T-helper 2 cell treated with Interferon-gamma antibody and Interleukin-4, amounts not matched to agents 5 μg/mL and 100 μg/mL, for 36 hours (primary cell): ENCODE measurements at regions not wholly inside any gene's neighbourhood (a gene's known extent, or its start where the extent isn't known, plus 50 kb on each side); places are given as distances from the start of the nearest gene placed in this dataset.
"Not testable (repeated sequence)": the region's sequence is repeated elsewhere in the genome, so short reads cannot be mapped to it uniquely, and the experiment has no call there.

ENCODE experiments used
- DNase-seq: peaks from one replicate; pipeline ENCODE4 v3.0.0; 2021; ENCODE audit warnings: low spot score
- H3K27ac Mint-ChIP-seq: one replicate; pipeline ENCODE4 v1.8.0; 2021; ENCODE audit warnings: mild to moderate bottlenecking, mixed read lengths
- H3K27me3 Mint-ChIP-seq: one replicate; pipeline ENCODE4 v1.8.0; 2021; ENCODE audit warnings: low read depth, mixed read lengths
- H3K36me3 Mint-ChIP-seq: one replicate; pipeline ENCODE4 v1.8.0; 2021; ENCODE audit warnings: low read depth, mixed read lengths
- H3K4me1 Mint-ChIP-seq: one replicate; pipeline ENCODE4 v1.8.0; 2021; ENCODE audit warnings: low read depth, mixed read lengths
- H3K4me3 Mint-ChIP-seq: one replicate; pipeline ENCODE4 v1.8.0; 2022; ENCODE audit warnings: mild to moderate bottlenecking, moderate library complexity, mixed read lengths
- H3K9me3 Mint-ChIP-seq: one replicate; pipeline ENCODE4 v1.8.0; 2021; ENCODE audit warnings: mixed read lengths

DNA sequence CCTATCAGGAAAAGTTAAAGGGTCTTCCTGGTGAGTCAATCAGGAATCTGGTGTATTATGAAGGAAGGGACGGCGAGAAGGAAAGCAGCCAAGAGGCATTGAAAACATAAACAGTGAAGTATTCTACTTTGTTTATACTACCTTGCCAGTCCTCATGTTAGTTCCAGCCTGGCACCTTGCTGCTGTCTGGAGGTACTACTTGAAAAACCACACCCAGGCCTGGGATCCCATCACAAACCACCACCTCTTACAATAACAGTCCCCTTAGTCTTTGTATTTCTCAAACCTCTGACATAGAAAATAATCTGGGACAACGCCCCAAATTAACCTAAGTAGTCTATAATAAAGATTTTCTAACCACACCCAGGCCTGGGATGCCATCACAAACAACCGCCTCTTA, 676.7 kb upstream of the SOX9 start:
- Mint-ChIP-seq H3K36me3 (no peaks in the 10 kb centered on the region), H3K9me3 (peaks cover 30% of the 10 kb centered on the region), H3K4me1 (no peaks in the 10 kb centered on the region), H3K4me3 (no peak overlapping the region), H3K27ac (no peak overlapping the region), H3K27me3 (no peaks in the 10 kb centered on the region)
- no peak for DNase-seq

DNA sequence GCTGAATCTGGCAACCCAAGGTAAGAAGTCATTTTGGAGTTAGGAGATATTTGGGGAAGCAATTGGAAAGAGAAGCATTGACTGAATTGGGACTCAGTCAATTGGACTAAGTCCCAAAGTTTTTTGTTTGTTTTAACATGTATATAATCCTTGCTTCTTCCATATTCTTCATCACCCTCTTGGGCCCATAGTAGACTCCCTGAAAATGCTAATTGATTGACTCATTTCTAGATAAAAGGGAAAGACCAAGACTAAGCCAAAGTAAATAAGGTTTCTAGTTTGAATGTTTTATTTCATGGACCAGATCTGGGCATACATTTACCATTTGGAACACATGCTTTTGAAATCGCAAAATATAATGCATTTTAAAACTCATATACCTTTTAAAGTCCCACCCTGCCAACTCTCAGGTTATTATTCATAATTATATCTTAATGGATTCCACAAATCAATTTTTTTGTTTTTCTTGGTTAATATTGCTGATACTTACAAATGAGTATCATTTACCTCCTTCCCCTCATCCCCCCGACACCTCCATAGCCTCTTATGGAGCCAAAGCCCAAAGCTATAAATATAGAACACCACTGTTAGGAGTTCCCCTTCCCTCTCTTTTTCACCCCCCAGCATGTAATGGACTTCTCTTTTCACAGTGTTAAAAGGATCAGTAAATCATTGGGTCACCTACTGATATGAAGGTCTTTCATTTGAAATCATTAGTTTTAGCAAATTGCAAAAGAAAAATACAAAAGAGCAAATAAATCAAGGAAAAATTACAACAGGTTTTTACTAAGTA, 674.0 kb upstream of the SOX9 start:
- DNase-seq = no peak
- Mint-ChIP-seq H3K27me3 (no peaks in the 10 kb centered on the region), H3K36me3 (no peaks in the 10 kb centered on the region), H3K4me3 (no peak overlapping the region), H3K27ac (no peak overlapping the region), H3K9me3 (peaks cover 19% of the 10 kb centered on the region), H3K4me1 (no peaks in the 10 kb centered on the region)

DNA sequence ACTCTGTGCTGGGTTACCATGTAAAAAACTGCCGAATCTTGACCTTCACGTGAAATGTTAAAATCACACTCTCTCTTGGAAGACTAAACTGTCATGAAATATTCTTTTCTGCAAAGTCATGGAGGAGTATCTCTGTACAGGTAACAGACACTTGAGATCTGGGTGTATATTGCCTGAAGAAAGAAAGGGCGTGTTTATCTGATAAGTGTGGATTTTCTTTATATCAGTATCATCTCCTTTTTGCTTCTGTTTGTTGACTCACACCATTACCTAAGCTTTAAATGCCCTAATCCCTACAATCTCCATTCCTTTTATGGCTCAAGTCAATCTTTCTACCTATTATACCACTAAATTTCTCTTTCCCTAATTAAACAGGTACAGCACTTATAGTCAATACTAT, 673.2 kb upstream of the SOX9 start:
- H3K36me3 Mint-ChIP-seq = no peaks in the 10 kb centered on the region
- H3K4me1 Mint-ChIP-seq = no peaks in the 10 kb centered on the region
- H3K27ac Mint-ChIP-seq = no peak overlapping the region
- peaks cover 19% of the 10 kb centered on the region for H3K9me3 Mint-ChIP-seq
- no peak for DNase-seq
- no peaks in the 10 kb centered on the region for H3K27me3 Mint-ChIP-seq
- no peak overlapping the region for H3K4me3 Mint-ChIP-seq

DNA sequence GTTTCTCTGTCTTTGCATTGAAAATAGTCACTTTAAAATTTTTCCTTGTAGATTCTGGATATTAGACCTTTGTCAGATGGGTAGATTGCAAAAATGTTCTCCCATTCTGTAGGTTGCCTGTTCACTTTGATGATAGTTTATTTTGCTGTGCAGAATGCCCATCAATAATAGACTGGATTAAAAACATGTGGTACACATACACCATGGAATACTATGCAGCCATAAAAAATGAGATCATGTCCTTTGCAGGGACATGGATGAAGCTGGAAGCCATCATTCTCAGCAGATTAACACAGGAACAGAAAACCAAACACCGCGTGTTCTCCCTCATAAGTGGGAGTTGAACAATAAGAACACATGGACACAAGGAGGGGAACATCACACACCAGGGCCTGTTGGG, 670.2 kb upstream of the SOX9 start:
- DNase-seq, H3K4me1 Mint-ChIP-seq, H3K4me3 Mint-ChIP-seq, H3K27ac Mint-ChIP-seq, H3K27me3 Mint-ChIP-seq, H3K36me3 Mint-ChIP-seq: not testable (repeated sequence)
- peaks cover 19% of the 10 kb centered on the region for H3K9me3 Mint-ChIP-seq

DNA sequence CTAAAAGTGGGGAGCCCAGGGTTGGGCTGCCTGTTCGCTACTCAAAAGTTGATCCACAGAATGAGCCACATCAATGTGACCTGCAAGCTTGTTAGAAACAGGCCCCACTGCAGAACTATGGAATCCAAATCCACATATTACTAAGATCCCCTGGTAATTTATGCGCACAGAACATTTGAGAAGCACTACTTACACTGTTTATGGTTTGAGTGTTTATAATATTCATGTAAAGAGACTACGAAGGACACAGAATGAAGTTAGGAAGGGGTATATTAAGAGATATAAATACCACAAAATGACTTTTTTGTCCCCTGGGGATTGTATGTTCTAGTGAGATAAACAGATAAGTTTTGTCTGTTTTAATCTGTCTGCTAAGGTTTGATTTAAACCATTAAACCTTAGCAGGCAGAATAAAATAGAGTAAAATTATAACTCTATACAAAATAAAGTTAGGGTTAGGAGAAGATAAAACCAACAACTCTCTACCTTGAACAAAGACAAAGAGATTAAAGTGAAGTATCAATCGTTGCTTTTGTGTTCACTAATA, 666.9 kb upstream of the SOX9 start:
- no peaks in the 10 kb centered on the region for H3K27me3 Mint-ChIP-seq
- no peaks in the 10 kb centered on the region for H3K4me1 Mint-ChIP-seq
- DNase-seq = no peak

DNA sequence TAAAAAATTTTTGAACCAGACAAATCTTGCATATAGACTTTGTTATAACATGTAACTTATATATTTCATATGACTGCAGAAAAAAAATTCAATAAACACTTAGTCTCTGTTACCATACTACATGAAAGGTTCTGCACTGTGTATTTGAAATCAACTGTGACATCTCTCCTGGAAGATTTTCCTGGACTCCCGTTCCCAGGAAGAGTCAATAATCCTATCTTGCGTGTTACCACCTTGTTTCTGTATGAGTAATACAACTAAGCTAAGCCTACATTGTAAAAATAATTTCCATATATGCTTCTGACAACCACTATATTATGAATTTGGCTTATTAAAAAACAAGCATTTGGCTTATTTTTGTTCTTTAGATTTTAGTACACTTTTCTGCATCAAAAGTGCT, 665.6 kb upstream of the SOX9 start:
- Mint-ChIP-seq H3K4me1 (no peaks in the 10 kb centered on the region), H3K27ac (no peak overlapping the region), H3K9me3 (peaks cover 13% of the 10 kb centered on the region), H3K36me3 (no peaks in the 10 kb centered on the region), H3K4me3 (no peak overlapping the region), H3K27me3 (no peaks in the 10 kb centered on the region)
- no peak for DNase-seq

More for the DNA sequence above, 666.9 kb upstream of the SOX9 start:
- Mint-ChIP-seq H3K9me3 (peaks cover 17% of the 10 kb centered on the region), H3K36me3 (no peaks in the 10 kb centered on the region), H3K27ac (no peak overlapping the region), H3K4me3 (no peak overlapping the region)

DNA sequence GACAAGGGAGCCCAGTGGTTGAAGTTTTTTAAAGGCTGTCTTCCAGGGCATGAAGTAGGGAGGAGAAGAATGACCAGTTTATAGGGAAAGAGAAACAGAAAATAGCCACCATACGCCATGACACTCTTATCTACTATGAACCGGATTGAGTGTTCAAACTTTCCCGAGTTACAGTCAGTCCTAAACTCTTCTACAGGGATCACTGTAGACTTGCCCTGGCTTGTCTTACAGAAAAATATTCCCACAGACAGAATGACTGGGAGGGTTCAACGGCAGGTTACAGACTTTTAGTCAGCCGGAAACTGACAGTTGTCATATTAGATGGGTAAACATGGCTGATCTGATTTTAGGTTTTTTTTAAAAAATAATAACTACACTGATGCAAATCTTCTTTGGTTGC, 662.5 kb upstream of the SOX9 start:
- Mint-ChIP-seq H3K4me1 (no peaks in the 10 kb centered on the region), H3K4me3 (no peak overlapping the region), H3K36me3 (no peaks in the 10 kb centered on the region), H3K9me3 (peaks cover 22% of the 10 kb centered on the region), H3K27me3 (no peaks in the 10 kb centered on the region), H3K27ac (no peak overlapping the region)
- DNase-seq = no peak

DNA sequence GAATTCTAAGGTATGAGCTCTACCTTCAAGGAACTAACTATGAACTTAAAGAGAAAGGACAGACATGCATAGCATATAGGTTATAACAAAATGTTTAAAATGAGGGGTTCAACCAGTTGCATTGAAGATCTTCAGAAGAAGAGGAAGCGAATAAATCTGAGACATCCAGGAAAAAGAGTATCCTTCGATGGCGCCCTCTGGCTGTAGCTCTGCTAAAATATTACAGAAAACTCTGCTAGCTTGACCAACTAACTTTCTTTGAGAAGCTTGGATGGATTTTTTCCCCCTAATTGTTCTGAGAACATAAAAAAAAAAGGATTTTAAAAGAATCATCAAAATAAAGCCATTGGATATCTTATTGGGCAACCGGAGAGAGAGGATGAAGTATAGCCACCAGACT, 659.9 kb upstream of the SOX9 start:
- H3K27me3 Mint-ChIP-seq = no peaks in the 10 kb centered on the region
- H3K4me3 Mint-ChIP-seq = no peak overlapping the region
- no peak for DNase-seq
- no peaks in the 10 kb centered on the region for H3K4me1 Mint-ChIP-seq
- no peak overlapping the region for H3K27ac Mint-ChIP-seq
- H3K9me3 Mint-ChIP-seq = peaks cover 35% of the 10 kb centered on the region
- H3K36me3 Mint-ChIP-seq = no peaks in the 10 kb centered on the region

DNA sequence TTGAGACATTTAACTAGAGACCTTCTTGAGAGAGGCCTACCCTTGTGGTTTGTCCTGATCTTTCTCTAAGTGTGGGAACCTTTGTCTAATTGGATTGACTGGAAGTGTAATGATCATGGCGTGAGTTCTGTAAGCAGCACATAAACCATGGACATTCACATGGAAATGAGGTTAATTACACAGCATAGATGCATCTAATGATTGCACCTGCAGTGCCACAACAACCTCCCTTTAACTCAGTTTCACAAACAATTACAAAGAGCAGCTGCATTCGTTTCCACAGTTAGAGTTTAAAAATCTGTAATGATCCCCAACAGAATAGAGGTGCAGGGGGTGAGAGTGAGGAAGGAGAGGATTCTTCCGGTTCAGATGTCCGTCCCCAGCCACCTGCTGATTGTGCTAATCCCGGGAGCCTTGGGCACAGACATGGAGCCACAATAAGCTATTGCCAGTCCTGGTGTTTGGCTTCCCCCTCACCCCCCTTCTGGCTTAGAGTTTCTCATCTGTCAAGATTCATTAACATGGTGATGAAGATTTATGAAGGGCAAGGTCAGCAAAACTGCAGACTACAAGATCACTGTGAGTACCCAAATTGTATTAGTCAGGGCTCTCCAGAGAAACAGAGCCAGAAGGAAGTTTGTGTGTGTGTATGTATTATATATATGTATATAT, 659.2 kb upstream of the SOX9 start:
- no peak for DNase-seq
- H3K27me3 Mint-ChIP-seq = no peaks in the 10 kb centered on the region
- H3K4me1 Mint-ChIP-seq = no peaks in the 10 kb centered on the region
- no peak overlapping the region for H3K27ac Mint-ChIP-seq
- no peaks in the 10 kb centered on the region for H3K36me3 Mint-ChIP-seq
- H3K9me3 Mint-ChIP-seq = peaks cover 31% of the 10 kb centered on the region
- H3K4me3 Mint-ChIP-seq = no peak overlapping the region

DNA sequence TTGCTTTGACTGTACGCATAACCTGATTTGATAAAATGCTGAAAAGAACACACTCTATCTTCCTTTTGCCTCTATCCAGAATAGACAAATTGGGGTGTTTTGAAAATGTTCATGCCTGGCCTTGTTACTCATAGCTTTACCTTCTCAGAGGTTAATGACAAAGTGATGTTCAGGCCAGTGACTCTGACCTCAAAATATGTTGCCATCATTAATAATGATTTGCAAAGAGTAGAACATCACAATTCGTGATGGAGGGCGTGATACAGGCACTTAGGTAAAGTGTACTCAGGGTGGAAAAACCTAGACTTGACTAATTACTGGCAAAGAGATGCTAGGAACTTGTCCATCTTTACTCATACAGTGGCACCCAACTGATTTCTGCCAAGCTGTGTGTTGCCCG, 656.6 kb upstream of the SOX9 start:
- H3K4me1 Mint-ChIP-seq = no peaks in the 10 kb centered on the region
- no peak overlapping the region for H3K4me3 Mint-ChIP-seq
- no peaks in the 10 kb centered on the region for H3K36me3 Mint-ChIP-seq

DNA sequence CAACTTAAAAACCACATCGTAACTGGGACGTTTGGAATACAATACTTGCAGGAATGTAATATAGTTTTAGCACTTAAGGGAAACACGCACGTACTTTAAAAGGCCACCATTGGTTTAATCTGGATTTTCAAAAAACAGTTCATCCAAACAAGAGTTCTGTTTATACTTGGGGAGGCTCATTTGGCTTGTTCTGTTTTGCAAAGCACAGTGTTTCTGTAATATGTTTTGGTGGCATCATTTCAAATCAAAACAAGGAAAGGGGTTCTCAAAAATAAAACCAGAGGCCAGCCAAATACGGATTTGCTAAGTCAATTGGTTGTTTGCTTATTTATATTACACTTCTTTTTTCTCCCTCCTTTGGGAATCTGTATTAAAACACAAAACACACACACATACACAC, 656.1 kb upstream of the SOX9 start:
- no peaks in the 10 kb centered on the region for H3K36me3 Mint-ChIP-seq
- H3K9me3 Mint-ChIP-seq = peaks cover 27% of the 10 kb centered on the region
- DNase-seq = no peak
- no peaks in the 10 kb centered on the region for H3K27me3 Mint-ChIP-seq
- H3K4me3 Mint-ChIP-seq = no peak overlapping the region
- H3K4me1 Mint-ChIP-seq = no peaks in the 10 kb centered on the region
- H3K27ac Mint-ChIP-seq = no peak overlapping the region

More for the DNA sequence above, 656.6 kb upstream of the SOX9 start:
- no peak for DNase-seq
- no peak overlapping the region for H3K27ac Mint-ChIP-seq
- H3K9me3 Mint-ChIP-seq = peaks cover 31% of the 10 kb centered on the region
- no peaks in the 10 kb centered on the region for H3K27me3 Mint-ChIP-seq

DNA sequence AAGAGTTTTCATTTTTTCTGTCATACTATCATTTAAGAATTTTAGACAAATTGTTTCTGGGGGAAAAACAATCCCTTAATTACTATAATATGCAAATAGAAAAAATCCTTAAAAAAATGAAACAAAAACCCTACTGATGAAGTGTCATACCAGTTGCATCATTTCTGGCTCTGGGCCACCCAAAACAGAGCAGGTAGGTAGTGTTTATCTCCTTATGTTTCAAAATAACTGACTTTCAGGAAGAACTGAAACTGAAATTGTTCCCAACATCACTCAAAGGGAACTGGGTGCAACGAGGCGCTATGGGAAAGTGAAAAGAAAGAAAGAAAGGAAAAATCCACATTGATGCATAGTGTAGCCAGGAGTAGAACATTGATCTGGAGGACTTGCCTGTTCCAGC, 653.1 kb upstream of the SOX9 start:
- no peaks in the 10 kb centered on the region for H3K27me3 Mint-ChIP-seq
- no peak for DNase-seq
- no peaks in the 10 kb centered on the region for H3K4me1 Mint-ChIP-seq
- no peaks in the 10 kb centered on the region for H3K36me3 Mint-ChIP-seq
- H3K9me3 Mint-ChIP-seq = peaks cover 19% of the 10 kb centered on the region
- no peak overlapping the region for H3K4me3 Mint-ChIP-seq
- no peak overlapping the region for H3K27ac Mint-ChIP-seq

DNA sequence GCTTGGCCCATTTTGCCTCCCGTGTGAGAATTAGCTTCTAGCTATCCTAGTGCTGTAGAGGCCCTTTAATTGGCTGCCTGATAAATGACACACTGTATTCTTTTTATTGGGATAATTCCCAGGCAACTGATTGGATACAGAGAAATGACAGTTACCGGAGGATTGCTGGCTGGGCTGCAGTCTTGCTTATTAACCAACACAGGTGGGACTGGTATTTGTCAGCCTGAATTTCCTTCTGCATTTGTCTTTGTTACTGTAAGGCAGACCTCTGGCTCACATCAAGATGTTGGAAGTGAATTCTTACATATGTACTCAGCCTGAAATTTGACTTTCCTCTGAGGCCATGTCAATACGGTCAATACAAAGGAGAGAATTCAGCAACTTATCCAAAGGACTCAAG, 650.8 kb upstream of the SOX9 start:
- H3K36me3 Mint-ChIP-seq = no peaks in the 10 kb centered on the region
- no peak overlapping the region for H3K27ac Mint-ChIP-seq
- no peak for DNase-seq
- no peaks in the 10 kb centered on the region for H3K27me3 Mint-ChIP-seq
- H3K4me1 Mint-ChIP-seq = no peaks in the 10 kb centered on the region
- H3K4me3 Mint-ChIP-seq = no peak overlapping the region
- H3K9me3 Mint-ChIP-seq = peaks cover 5% of the 10 kb centered on the region

DNA sequence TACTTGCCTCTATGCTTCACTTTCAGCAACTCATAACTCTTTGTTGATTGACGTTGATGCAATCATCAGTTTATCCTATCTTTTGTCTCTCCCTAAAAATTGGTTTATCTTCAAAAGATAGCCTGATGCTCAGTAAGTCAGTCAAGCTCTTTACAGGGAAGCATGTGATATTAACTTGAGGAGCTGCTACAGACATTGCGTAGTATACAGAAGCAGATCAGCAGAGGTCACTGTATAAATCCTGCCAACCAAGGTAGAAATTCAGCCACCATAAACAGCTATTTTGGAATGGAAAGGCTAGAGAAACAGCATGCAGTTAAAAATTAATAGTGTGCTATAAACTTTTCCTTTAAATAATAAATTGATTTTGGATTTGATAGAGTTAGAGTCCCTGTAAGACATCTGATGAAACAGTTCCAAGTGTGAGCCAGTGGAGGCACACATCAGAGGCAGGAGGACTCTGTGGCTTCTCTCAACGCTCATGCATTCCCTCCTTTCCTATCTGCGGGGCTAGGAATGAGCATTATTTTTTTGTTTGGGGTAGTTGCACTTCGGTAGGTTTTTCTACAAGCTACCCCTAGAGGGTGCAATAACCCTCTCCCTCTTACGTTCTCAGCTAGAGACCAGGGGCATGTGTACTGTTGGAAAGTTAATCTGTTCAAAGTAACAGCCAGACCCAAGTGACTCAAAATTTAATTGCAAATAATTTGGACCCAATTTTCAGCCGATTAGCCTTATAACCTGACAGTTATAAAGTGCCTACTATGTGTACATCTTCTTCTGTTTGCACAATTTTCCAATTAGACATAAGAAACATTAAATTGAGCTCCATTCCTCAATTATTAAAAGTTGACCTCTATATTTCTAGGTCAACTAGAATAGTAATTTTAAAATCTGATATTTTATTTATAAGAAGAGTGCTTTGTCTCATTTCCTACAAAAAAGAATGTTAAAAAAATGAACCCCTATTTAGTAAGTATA, 647.7 kb upstream of the SOX9 start:
- Mint-ChIP-seq H3K27ac (no peak overlapping the region), H3K4me3 (no peak overlapping the region), H3K9me3 (peaks cover 1% of the 10 kb centered on the region), H3K27me3 (no peaks in the 10 kb centered on the region), H3K4me1 (no peaks in the 10 kb centered on the region), H3K36me3 (no peaks in the 10 kb centered on the region)
- no peak for DNase-seq
